AG04450 (cell line): ENCODE measurements at regions not wholly inside any gene's neighbourhood (a gene's known extent, or its start where the extent isn't known, plus 50 kb on each side); places are given as distances from the start of the nearest gene placed in this dataset.

Experiments
- CTCF ChIA-PET: fragments of 300-600, 350-600 bp; formaldehyde crosslinking; extraction: SDS; loops from one replicate; lab custom pipeline; 2022; ENCODE audit warnings: antibody characterized with exemption, inconsistent platforms; lab: Charles Lee
- POLR2A ChIA-PET: fragments of 350-600 bp; formaldehyde crosslinking; extraction: SDS; loops from one replicate; lab custom pipeline; 2021; ENCODE audit warnings: antibody characterized with exemption, inconsistent platforms; lab: Yijun Ruan, JAX
- DNase-seq: peaks from one replicate; pipeline ENCODE4 v3.0.0-alpha.2; 2011; ENCODE audit warnings: low read depth, low spot score
- H3K27ac ChIP-seq: one replicate; pipeline ENCODE4 v1.5.1; 2012; ENCODE audit warnings: low read depth, low read length, control low read depth
- H3K27me3 ChIP-seq: one replicate; pipeline ENCODE4 v1.6.0; 2012; ENCODE audit warnings: low read length; ENCODE audit not compliant: control insufficient read depth, insufficient read depth
- H3K4me3 ChIP-seq: 2 replicates; pipeline ENCODE4 v1.5.1; 2011; ENCODE audit warnings: mild to moderate bottlenecking, low read depth, low read length, control low read depth
- H3K9me3 ChIP-seq: 2 replicates; pipeline ENCODE4 v1.5.1; 2012; ENCODE audit warnings: low read length; ENCODE audit not compliant: control insufficient read depth, insufficient read depth
- TF ChIP-seq, protein P1 (sequence below): IDR thresholded peaks from 2 replicates; pipeline ENCODE4 v1.5.1; 2011; ENCODE audit warnings: low read depth, low read length, control low read depth, inconsistent platforms

DNA sequence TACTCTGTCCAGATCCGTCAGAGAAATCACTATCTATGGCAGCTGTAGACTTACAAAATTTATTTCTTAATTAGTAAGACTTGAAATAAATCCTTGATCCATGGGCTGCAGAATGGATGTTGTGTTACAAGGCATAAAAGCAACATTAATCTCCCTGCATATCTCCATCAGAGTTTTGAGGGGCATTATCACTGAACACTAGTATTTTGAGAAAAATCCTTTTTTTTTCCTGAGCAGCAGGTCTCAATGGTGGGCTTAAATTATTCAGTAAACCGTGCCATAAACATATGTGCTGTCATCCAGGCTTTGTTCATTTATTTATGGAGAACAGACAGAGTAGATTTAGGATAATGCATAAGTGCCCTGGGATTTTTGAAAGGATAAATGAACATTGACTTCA is 457.9 kb upstream of the CTSO start:
- TF ChIP-seq, protein P1, sequence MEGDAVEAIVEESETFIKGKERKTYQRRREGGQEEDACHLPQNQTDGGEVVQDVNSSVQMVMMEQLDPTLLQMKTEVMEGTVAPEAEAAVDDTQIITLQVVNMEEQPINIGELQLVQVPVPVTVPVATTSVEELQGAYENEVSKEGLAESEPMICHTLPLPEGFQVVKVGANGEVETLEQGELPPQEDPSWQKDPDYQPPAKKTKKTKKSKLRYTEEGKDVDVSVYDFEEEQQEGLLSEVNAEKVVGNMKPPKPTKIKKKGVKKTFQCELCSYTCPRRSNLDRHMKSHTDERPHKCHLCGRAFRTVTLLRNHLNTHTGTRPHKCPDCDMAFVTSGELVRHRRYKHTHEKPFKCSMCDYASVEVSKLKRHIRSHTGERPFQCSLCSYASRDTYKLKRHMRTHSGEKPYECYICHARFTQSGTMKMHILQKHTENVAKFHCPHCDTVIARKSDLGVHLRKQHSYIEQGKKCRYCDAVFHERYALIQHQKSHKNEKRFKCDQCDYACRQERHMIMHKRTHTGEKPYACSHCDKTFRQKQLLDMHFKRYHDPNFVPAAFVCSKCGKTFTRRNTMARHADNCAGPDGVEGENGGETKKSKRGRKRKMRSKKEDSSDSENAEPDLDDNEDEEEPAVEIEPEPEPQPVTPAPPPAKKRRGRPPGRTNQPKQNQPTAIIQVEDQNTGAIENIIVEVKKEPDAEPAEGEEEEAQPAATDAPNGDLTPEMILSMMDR = no peak
- CTCF ChIA-PET = no interaction called here
- Histone ChIP-seq H3K4me3 (no peak overlapping the region), H3K27ac (no peak overlapping the region), H3K9me3 (no peaks in the 10 kb centered on the region), H3K27me3 (no peaks in the 10 kb centered on the region)
- DNase-seq = no peak
- POLR2A ChIA-PET = no interaction called here

DNA sequence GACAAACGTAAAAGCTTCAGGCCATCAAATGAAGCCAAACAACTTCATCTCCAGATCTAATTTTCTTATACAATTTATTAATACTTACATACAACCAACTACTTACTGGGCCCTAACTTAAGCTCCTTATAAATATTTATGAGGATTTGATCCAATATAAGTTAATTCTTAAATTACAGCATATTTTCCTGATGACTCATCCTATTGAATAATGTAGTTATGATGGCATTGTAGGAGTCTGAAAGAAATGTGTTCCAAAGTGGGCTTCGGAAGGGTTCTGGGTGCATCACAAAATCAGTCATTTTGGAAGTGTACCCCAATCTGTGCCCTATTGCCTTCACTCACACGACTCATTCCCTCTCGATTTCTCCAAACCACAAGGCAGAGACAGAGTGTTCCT is 455.1 kb upstream of the CTSO start:
- DNase-seq = no peak
- TF ChIP-seq, protein P1 = no peak
- CTCF ChIA-PET = no interaction called here
- Histone ChIP-seq H3K27ac (no peak overlapping the region), H3K9me3 (no peaks in the 10 kb centered on the region), H3K4me3 (no peak overlapping the region), H3K27me3 (no peaks in the 10 kb centered on the region)
- POLR2A ChIA-PET = no interaction called here

DNA sequence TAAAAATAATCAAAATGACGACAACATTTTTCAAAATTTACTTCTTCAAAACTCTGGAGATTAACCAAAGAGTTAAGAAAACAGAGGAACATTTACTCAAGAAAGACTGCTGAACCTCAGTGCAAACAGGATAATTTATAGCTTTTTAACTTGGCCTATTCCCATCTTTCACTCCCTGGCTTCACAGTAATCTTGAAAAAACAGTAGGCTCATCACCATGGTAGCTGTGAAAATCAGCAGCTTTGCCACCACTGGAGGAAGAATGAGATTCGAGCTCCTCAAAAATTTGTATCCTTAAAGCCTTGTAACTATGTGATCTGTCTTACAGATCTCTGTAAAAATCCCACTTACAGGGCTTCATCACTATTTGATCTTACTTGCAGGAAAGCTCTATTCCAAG is 447.7 kb upstream of the CTSO start:
- Histone ChIP-seq H3K27ac (no peak overlapping the region), H3K27me3 (no peaks in the 10 kb centered on the region), H3K4me3 (no peak overlapping the region), H3K9me3 (no peaks in the 10 kb centered on the region)
- TF ChIP-seq, protein P1 = no peak
- ChIA-PET POLR2A (no interaction called here), CTCF (interaction anchor here (0.6 to 0.8 kb wide), 2 partner anchors 20 to 107 kb away, joined by 3 read pairs; no protein-coding TSS in a partner anchor)
- no peak for DNase-seq

DNA sequence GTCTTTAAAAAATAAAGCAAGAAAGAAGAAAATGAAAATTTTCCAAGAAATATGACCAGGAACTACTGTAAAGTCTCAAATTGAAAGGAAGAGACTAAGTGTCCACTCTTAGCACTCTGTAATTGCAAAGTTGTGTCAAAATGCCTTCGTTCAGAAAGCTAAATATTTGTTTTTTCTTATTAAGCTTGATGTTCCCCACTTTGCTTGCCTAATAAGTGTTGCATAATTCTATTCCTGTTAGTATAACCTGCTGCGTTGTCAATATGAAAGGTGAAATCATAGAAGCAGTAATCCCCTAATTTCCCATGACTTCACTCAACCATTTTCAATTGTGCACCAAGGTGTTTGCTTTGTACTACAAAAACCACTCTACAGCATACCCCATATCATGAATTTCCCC is 442.9 kb upstream of the CTSO start:
- TF ChIP-seq, protein P1 = no peak
- no peaks in the 10 kb centered on the region for H3K27me3 ChIP-seq
- no peak overlapping the region for H3K27ac ChIP-seq
- no peak overlapping the region for H3K4me3 ChIP-seq
- ChIA-PET POLR2A (no interaction called here), CTCF (interaction anchor here (0.7 kb wide), 1 partner anchor 19 kb away, joined by 3 read pairs; no protein-coding TSS in a partner anchor)
- no peaks in the 10 kb centered on the region for H3K9me3 ChIP-seq
- no peak for DNase-seq

DNA sequence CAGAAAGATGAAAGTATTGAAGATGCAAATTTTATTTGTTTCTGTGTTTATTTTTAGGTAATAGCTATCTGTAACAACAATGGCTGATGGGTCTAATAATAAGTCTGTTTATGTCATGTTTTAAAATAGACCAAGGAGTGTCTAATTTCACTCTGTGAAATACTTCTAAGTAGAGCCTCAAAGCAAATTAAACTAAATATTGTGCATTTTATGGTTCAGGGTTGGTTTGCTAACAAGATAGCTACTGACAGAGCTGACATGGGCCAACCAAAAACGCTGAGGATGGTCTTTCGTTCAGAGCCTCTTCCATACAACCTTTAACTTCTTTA is 437.6 kb upstream of the CTSO start:
- H3K4me3 ChIP-seq = no peak overlapping the region
- CTCF ChIA-PET = no interaction called here
- H3K27ac ChIP-seq = no peak overlapping the region
- TF ChIP-seq, protein P1 = no peak
- POLR2A ChIA-PET = no interaction called here
- H3K9me3 ChIP-seq = no peaks in the 10 kb centered on the region
- H3K27me3 ChIP-seq = no peaks in the 10 kb centered on the region
- no peak for DNase-seq
